ENCODE measurements at regions not wholly inside any gene's neighbourhood (a gene's known extent, or its start where the extent isn't known, plus 50 kb on each side); places are given as distances from the start of the nearest gene placed in this dataset.

- TF ChIP-seq CTCF (conservative IDR thresholded peaks at IDR 0.05): no peak; the same call in 1 of the 2 replicates
- H3K27ac ChIP-seq: no peak overlapping the region
These were observed 827.7 kb downstream of the SORCS3 start for GRCh38 chr10:105468759-105469158.

GRCh38 chr10:105466521-105466920 lies 825.4 kb downstream of the SORCS3 start:
- TF ChIP-seq CTCF (conservative IDR thresholded peaks at IDR 0.05): no peak
- H3K27ac ChIP-seq: no peak overlapping the region

DNA sequence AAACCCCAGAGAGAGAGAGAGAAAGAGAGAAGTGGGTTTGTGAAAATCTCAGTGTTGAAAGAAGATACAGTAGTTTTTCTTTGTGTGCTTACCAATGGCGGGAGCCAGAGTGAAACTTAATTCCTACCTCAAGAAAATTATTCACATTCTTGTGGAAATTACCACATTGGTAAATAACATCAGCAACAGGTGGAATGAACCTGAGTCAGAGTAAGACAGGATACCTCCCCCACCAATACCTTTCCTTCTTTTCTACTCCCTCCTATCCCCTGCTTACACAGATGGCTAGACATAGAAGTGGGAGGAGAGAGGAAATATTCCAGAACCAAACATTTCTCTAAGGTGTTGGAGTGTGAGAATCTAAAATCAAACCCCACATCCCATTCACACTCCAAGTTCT lies 793.9 kb downstream of the SORCS3 start:
- no peak overlapping the region for H3K27ac ChIP-seq
- TF ChIP-seq CTCF (conservative IDR thresholded peaks at IDR 0.05): no peak

GRCh38 chr10:105413997-105414396 lies 772.9 kb downstream of the SORCS3 start:
- no peak for TF ChIP-seq CTCF (conservative IDR thresholded peaks at IDR 0.05)
- no peak overlapping the region for H3K27ac ChIP-seq

DNA sequence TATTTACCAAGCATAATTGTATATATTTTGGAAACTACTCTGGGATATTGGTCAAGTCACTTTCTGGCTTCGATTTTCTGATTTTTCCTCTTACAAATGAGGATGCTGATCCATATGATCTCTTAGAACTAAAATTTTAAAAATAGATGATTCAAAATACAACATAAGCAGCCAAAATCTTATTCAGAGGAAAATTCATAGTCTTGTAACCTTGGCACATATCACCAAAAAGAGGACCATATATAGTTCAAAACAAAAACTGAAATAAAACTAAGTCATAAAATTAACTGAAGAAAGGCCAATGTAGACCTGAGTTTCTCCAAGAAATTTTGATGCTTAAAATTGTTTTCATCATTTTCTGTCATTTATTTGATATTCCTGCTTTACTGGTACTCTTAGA lies 768.3 kb downstream of the SORCS3 start:
- H3K27ac ChIP-seq: no peak overlapping the region
- no peak for TF ChIP-seq CTCF (conservative IDR thresholded peaks at IDR 0.05)

GRCh38 chr10:105406488-105406887 lies 765.4 kb downstream of the SORCS3 start:
- no peak overlapping the region for H3K27ac ChIP-seq
- TF ChIP-seq CTCF (conservative IDR thresholded peaks at IDR 0.05): no peak

GRCh38 chr10:105398202-105398601 lies 757.1 kb downstream of the SORCS3 start:
- no peak overlapping the region for H3K27ac ChIP-seq
- no peak for TF ChIP-seq CTCF (conservative IDR thresholded peaks at IDR 0.05)

Data from VCaP (cell line).